Mesendoderm (in vitro differentiated cells): ENCODE measurements at regions not wholly inside any gene's neighbourhood (a gene's known extent, or its start where the extent isn't known, plus 50 kb on each side); places are given as distances from the start of the nearest gene placed in this dataset.

ENCODE experiments used
- DNase-seq: peaks from one replicate; pipeline ENCODE4 v3.0.0; 2013
- H2AK5ac ChIP-seq: 2 replicates; pipeline ENCODE4 v1.6.1; 2013; ENCODE audit warnings: low read length, inconsistent platforms
- H2BK120ac ChIP-seq: 2 replicates; pipeline ENCODE4 v1.6.1; 2013; ENCODE audit warnings: low read depth, mild to moderate bottlenecking, low read length, moderate library complexity, mixed read lengths
- H2BK15ac ChIP-seq: replicated peaks from 2 replicates; pipeline ENCODE4 v1.6.1; 2013; ENCODE audit warnings: low read depth, mild to moderate bottlenecking, moderate library complexity
- H2BK5ac ChIP-seq: 2 replicates; pipeline ENCODE4 v1.6.1; 2013; ENCODE audit warnings: low read length, inconsistent platforms
- H3K18ac ChIP-seq: 2 replicates; pipeline ENCODE4 v1.6.1; 2013; ENCODE audit warnings: mild to moderate bottlenecking, low read length, mixed read lengths
- H3K23ac ChIP-seq: one replicate; pipeline ENCODE4 v1.6.1; 2013; ENCODE audit warnings: low read length
- H3K27ac ChIP-seq: 2 replicates; pipeline ENCODE4 v1.5.1; 2013; ENCODE audit warnings: low read depth, mild to moderate bottlenecking, inconsistent platforms, low read length, moderate library complexity
- H3K27me3 ChIP-seq: 2 replicates; pipeline ENCODE4 v1.6.1; 2013; ENCODE audit warnings: low read length, control low read depth, mild to moderate bottlenecking, inconsistent platforms; ENCODE audit not compliant: insufficient read depth, poor library complexity
- H3K36me3 ChIP-seq: 2 replicates; pipeline ENCODE4 v1.6.1; 2013; ENCODE audit warnings: low read length, inconsistent platforms; ENCODE audit not compliant: control insufficient read depth, insufficient read depth
- H3K4ac ChIP-seq: one replicate; pipeline ENCODE4 v1.6.1; 2013; ENCODE audit warnings: low read depth, mild to moderate bottlenecking, low read length, moderate library complexity
- H3K4me1 ChIP-seq: 2 replicates; pipeline ENCODE4 v1.6.1; 2013; ENCODE audit warnings: low read depth, low read length, inconsistent platforms; ENCODE audit not compliant: control insufficient read depth
- H3K4me2 ChIP-seq: 2 replicates; pipeline ENCODE4 v1.6.1; 2013; ENCODE audit warnings: low read length
- H3K4me3 ChIP-seq: 2 replicates; pipeline ENCODE4 v1.5.1; 2013; ENCODE audit warnings: mild to moderate bottlenecking, low read length
- H3K56ac ChIP-seq: one replicate; pipeline ENCODE4 v1.6.1; 2013; ENCODE audit warnings: low read length
- H3K79me1 ChIP-seq: 2 replicates; pipeline ENCODE4 v1.6.1; 2013; ENCODE audit warnings: low read length, inconsistent platforms
- H3K79me2 ChIP-seq: 2 replicates; pipeline ENCODE4 v1.6.1; 2013; ENCODE audit warnings: mild to moderate bottlenecking, low read length; ENCODE audit not compliant: control insufficient read depth, insufficient read depth
- H3K9ac ChIP-seq: 2 replicates; pipeline ENCODE4 v1.6.1; 2013; ENCODE audit warnings: low read length, inconsistent platforms
- H4K5ac ChIP-seq: one replicate; pipeline ENCODE4 v1.6.1; 2013; ENCODE audit warnings: low read length
- H4K8ac ChIP-seq: one replicate; pipeline ENCODE4 v1.6.1; 2013; ENCODE audit warnings: low read depth, mild to moderate bottlenecking, control low read depth, low read length, moderate library complexity
- WGBS: extraction: QIAGEN DNeasy Blood & Tissue Kit; methylation state at CpG from one replicate; pipeline ENCODE4 v1.1.7; 2013; ENCODE audit warnings: low lambda C conversion rate, missing lambda C conversion rate; ENCODE audit not compliant: insufficient coverage; ENCODE audit errors: extremely low coverage; 5-methylcytosine and 5-hydroxymethylcytosine counted together

- Histone ChIP-seq H3K9ac (no peak overlapping the region), H3K27ac (no peak overlapping the region), H3K4ac (no peak overlapping the region), H3K4me2 (no peak overlapping the region), H2BK5ac (no peak overlapping the region), H3K18ac (no peak overlapping the region), H4K8ac (no peak overlapping the region), H3K4me3 (no peak overlapping the region), H2AK5ac (no peak overlapping the region), H4K5ac (no peak overlapping the region), H3K79me1 (no peaks in the 10 kb centered on the region), H3K36me3 (no peaks in the 10 kb centered on the region), H3K56ac (no peak overlapping the region), H3K4me1 (no peaks in the 10 kb centered on the region), H2BK120ac (no peak overlapping the region), H2BK15ac (no peak overlapping the region), H3K23ac (no peak overlapping the region), H3K79me2 (no peaks in the 10 kb centered on the region), H3K27me3 (no peaks in the 10 kb centered on the region)
- WGBS = no CpG with 5 or more reads among the region's 2 CpGs
- DNase-seq = no peak
Measured at GRCh38 chr5:2049876-2050275, 167.2 kb upstream of the IRX4 start.

DNA sequence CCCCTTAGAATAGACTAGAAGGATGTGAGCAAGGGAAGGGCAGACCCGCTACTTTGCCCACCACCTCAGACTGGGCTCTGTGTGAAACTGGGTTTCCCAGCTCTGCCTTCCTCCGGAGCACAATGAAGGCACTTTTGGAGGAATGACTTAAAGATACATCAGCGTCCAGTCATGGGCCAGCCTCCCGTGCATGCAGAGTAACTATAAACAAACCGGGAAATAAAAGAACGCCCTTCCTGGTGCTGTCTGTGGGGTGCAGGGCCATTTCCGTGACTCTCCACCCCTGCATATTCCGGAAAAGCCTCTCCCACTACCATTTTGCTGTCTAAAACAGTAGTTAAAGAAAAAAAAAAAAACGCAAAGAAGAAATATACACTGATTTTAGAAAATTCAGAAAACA lies 165.9 kb upstream of the IRX4 start:
- no peak for DNase-seq
- WGBS = no CpG with 5 or more reads among the region's 9 CpGs

DNA sequence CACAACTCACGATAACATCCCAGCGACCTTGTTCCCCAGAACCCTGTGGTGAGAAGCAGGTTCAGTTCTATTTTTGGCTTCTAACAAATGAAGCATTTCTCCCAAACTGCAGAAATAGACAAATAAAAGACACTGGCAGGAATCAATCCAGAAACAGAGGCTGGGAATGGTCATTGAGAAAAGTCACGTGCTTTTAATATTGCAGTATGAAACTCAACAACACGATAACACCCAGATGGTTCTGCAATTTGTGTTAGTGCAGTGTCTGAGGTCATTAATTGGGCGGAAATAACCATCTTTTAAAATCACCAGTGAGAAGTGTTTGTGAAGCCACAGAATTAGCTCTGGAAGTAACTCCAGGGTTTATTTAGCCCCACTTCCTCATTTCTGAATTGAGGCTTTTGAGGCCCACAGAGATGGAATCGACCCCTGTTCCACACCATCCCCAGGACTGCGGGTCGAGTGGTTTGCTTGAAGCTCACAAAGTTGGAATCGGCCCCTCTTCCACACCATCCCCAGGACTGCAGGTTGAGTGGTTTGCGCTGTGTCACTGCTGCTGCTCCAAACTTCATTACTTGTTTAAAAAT lies 164.7 kb upstream of the IRX4 start:
- Histone ChIP-seq H4K8ac (no peak overlapping the region), H3K9ac (no peak overlapping the region), H2BK120ac (no peak overlapping the region), H3K27ac (no peak overlapping the region), H3K18ac (no peak overlapping the region), H3K79me1 (no peaks in the 10 kb centered on the region), H3K27me3 (no peaks in the 10 kb centered on the region), H3K23ac (no peak overlapping the region), H3K4me3 (no peak overlapping the region), H4K5ac (no peak overlapping the region), H2AK5ac (no peak overlapping the region), H3K56ac (no peak overlapping the region), H3K36me3 (no peaks in the 10 kb centered on the region), H3K4me1 (no peaks in the 10 kb centered on the region), H3K4ac (no peak overlapping the region), H2BK15ac (no peak overlapping the region), H2BK5ac (no peak overlapping the region), H3K79me2 (no peaks in the 10 kb centered on the region), H3K4me2 (no peak overlapping the region)
- no peak for DNase-seq
- no CpG with 5 or more reads among the region's 10 CpGs for WGBS

More for the DNA sequence above, 165.9 kb upstream of the IRX4 start:
- Histone ChIP-seq H3K79me1 (no peaks in the 10 kb centered on the region), H3K9ac (no peak overlapping the region), H3K4me1 (no peaks in the 10 kb centered on the region), H2BK15ac (no peak overlapping the region), H3K27ac (no peak overlapping the region), H3K23ac (no peak overlapping the region), H3K4ac (no peak overlapping the region), H2AK5ac (no peak overlapping the region), H3K4me3 (no peak overlapping the region), H2BK5ac (no peak overlapping the region), H3K4me2 (no peak overlapping the region), H2BK120ac (no peak overlapping the region), H3K27me3 (no peaks in the 10 kb centered on the region), H3K79me2 (no peaks in the 10 kb centered on the region), H4K8ac (no peak overlapping the region), H3K56ac (no peak overlapping the region), H3K36me3 (no peaks in the 10 kb centered on the region), H4K5ac (no peak overlapping the region), H3K18ac (no peak overlapping the region)

- no peaks in the 10 kb centered on the region for H3K79me2 ChIP-seq
- no peak overlapping the region for H3K4ac ChIP-seq
- H2BK120ac ChIP-seq = no peak overlapping the region
- no peak overlapping the region for H4K8ac ChIP-seq
- no peaks in the 10 kb centered on the region for H3K27me3 ChIP-seq
- H3K79me1 ChIP-seq = no peaks in the 10 kb centered on the region
- DNase-seq = no peak
- WGBS = no CpG with 5 or more reads among the region's 7 CpGs
- no peak overlapping the region for H4K5ac ChIP-seq
- no peak overlapping the region for H2BK5ac ChIP-seq
- H2AK5ac ChIP-seq = no peak overlapping the region
- no peak overlapping the region for H3K9ac ChIP-seq
- no peak overlapping the region for H3K4me2 ChIP-seq
- H2BK15ac ChIP-seq = no peak overlapping the region
- H3K4me3 ChIP-seq = no peak overlapping the region
- H3K27ac ChIP-seq = no peak overlapping the region
- H3K18ac ChIP-seq = no peak overlapping the region
- H3K56ac ChIP-seq = no peak overlapping the region
- no peaks in the 10 kb centered on the region for H3K36me3 ChIP-seq
- no peak overlapping the region for H3K23ac ChIP-seq
- H3K4me1 ChIP-seq = no peaks in the 10 kb centered on the region
Measured at GRCh38 chr5:2044041-2044440, 161.3 kb upstream of the IRX4 start.

DNA sequence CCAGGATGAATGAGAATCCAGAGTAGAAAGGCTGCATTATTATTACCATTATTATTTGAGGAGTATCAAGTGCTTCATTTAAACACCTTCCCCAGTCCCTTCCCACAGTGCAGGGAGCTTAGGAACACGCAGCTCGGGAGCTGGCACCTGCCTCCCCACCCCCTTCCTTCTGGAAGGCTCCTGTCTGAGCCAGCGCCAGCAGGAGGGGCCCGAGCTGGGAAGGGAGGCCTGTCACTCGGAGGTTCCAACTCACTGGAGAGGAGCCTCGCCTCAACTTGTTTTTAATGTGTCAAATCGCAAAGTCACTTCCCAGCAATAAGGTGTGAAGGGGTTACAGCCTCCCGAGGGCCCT lies 156.4 kb upstream of the IRX4 start:
- no peak overlapping the region for H3K4ac ChIP-seq

More for the DNA sequence above, 156.4 kb upstream of the IRX4 start:
- H3K4me1 ChIP-seq = no peaks in the 10 kb centered on the region
- H2BK15ac ChIP-seq = no peak overlapping the region
- no peak overlapping the region for H2AK5ac ChIP-seq
- no peak overlapping the region for H4K8ac ChIP-seq
- H4K5ac ChIP-seq = no peak overlapping the region
- no peak overlapping the region for H3K4me2 ChIP-seq
- H3K4me3 ChIP-seq = no peak overlapping the region
- H3K36me3 ChIP-seq = no peaks in the 10 kb centered on the region
- no peak overlapping the region for H3K9ac ChIP-seq
- DNase-seq = peak; percentile 21
- no peak overlapping the region for H2BK5ac ChIP-seq
- H3K23ac ChIP-seq = no peak overlapping the region
- WGBS = no CpG with 5 or more reads among the region's 8 CpGs
- H3K79me1 ChIP-seq = no peaks in the 10 kb centered on the region
- H3K27me3 ChIP-seq = no peaks in the 10 kb centered on the region
- no peak overlapping the region for H3K18ac ChIP-seq
- H2BK120ac ChIP-seq = no peak overlapping the region
- H3K56ac ChIP-seq = no peak overlapping the region
- no peak overlapping the region for H3K27ac ChIP-seq
- H3K79me2 ChIP-seq = no peaks in the 10 kb centered on the region
